Liver (tissue), 8 donors: ENCODE measurements at regions not wholly inside any gene's neighbourhood (a gene's known extent, or its start where the extent isn't known, plus 50 kb on each side); places are given as distances from the start of the nearest gene placed in this dataset.

Experiments
- DNase-seq: peaks from one replicate; pipeline ENCODE4 v3.0.0-alpha.2; 2017; ENCODE audit warnings: low spot score
- H3K27ac ChIP-seq, 2 donors: one replicate each; pipeline ENCODE4 v1.7.0; 2013; ENCODE audit warnings: inconsistent platforms in 2 of 2, low read length in 2 of 2, control low read depth in 1 of 2, low read depth in 1 of 2, mild to moderate bottlenecking in 1 of 2
- H3K27me3 ChIP-seq, 4 donors: one replicate each; pipeline versions ENCODE4 v1.6.1 to v1.7.0; 2013; ENCODE audit warnings: low read length in 3 of 4, inconsistent platforms in 1 of 4, mild to moderate bottlenecking in 1 of 4, moderate library complexity in 1 of 4; ENCODE audit not compliant: control insufficient read depth in 4 of 4, insufficient read depth in 4 of 4
- H3K36me3 ChIP-seq, 4 donors: one replicate each; pipeline versions ENCODE4 v1.6.1 to v1.7.0; 2013; ENCODE audit warnings: low read length in 3 of 4, mild to moderate bottlenecking in 3 of 4, low read depth in 1 of 4, moderate library complexity in 1 of 4; ENCODE audit not compliant: control insufficient read depth in 4 of 4, insufficient read depth in 3 of 4
- H3K4me1 ChIP-seq, 4 donors: one replicate each; pipeline versions ENCODE4 v1.6.1 to v1.7.0; 2013; ENCODE audit warnings: low read length in 3 of 4, mild to moderate bottlenecking in 3 of 4, moderate library complexity in 1 of 4; ENCODE audit not compliant: control insufficient read depth in 4 of 4, insufficient read depth in 4 of 4
- H3K4me3 ChIP-seq, 3 donors: one replicate each; pipeline versions ENCODE4 v1.6.1 to v1.7.0; 2013; ENCODE audit warnings: low read length in 3 of 3, control low read depth in 1 of 3, low read depth in 1 of 3, mild to moderate bottlenecking in 1 of 3
- H3K9ac ChIP-seq, 2 donors: one replicate each; pipeline ENCODE4 v1.7.0; 2013; ENCODE audit warnings: low read length in 2 of 2, mild to moderate bottlenecking in 2 of 2, moderate library complexity in 2 of 2, control low read depth in 1 of 2, low read depth in 1 of 2
- H3K9me3 ChIP-seq, 4 donors: one replicate each; pipeline versions ENCODE4 v1.6.1 to v1.7.0; 2013; ENCODE audit warnings: low read length in 3 of 4; ENCODE audit not compliant: control insufficient read depth in 4 of 4
- EGR1 ChIP-seq, 2 donors: IDR thresholded peaks; 2 replicates each; pipeline ENCODE4 v1.6.1; 2016 to 2018; ENCODE audit warnings: antibody characterized with exemption in 2 of 2, low read depth in 2 of 2
- FOXA1 ChIP-seq: IDR thresholded peaks from 2 replicates; pipeline ENCODE4 v1.6.1; 2016; ENCODE audit warnings: antibody characterized with exemption
- FOXA2 ChIP-seq: IDR thresholded peaks from 2 replicates; pipeline ENCODE4 v1.6.1; 2016; ENCODE audit warnings: antibody characterized with exemption
- GABPA ChIP-seq, 2 donors: IDR thresholded peaks in 1 of 2; conservative IDR thresholded peaks in 1 of 2; 2 replicates each; pipeline ENCODE4 v1.6.1; 2016; ENCODE audit warnings: antibody characterized with exemption in 2 of 2, mild to moderate bottlenecking in 1 of 2, moderate library complexity in 1 of 2
- HNF4A ChIP-seq, 2 donors: conservative IDR thresholded peaks; 2 replicates each; pipeline ENCODE4 v1.6.1; 2016; ENCODE audit warnings: antibody characterized with exemption in 2 of 2, mild to moderate bottlenecking in 2 of 2
- HNF4G ChIP-seq: IDR thresholded peaks from 2 replicates; pipeline ENCODE4 v1.6.1; 2016; ENCODE audit warnings: antibody characterized with exemption
- JUND ChIP-seq, 2 donors: IDR thresholded peaks; 2 replicates each; pipeline ENCODE4 v1.6.1; 2016; ENCODE audit warnings: antibody characterized with exemption in 2 of 2
- NR2F2 ChIP-seq: IDR thresholded peaks from 2 replicates; pipeline ENCODE4 v1.6.1; 2016; ENCODE audit warnings: antibody characterized with exemption
- RAD21 ChIP-seq, 2 donors: IDR thresholded peaks; 2 replicates each; pipeline ENCODE4 v1.6.1; 2016; ENCODE audit warnings: antibody characterized with exemption in 2 of 2, mild to moderate bottlenecking in 2 of 2
- RXRA ChIP-seq, 2 donors: IDR thresholded peaks; 2 replicates each; pipeline ENCODE4 v1.6.1; 2017 to 2018; ENCODE audit warnings: antibody characterized with exemption in 2 of 2, mild to moderate bottlenecking in 1 of 2
- SP1 ChIP-seq: IDR thresholded peaks from 2 replicates; pipeline ENCODE4 v1.6.1; 2018; ENCODE audit warnings: antibody characterized with exemption, mild to moderate bottlenecking
- TAF1 ChIP-seq: conservative IDR thresholded peaks from 2 replicates; pipeline ENCODE4 v1.6.1; 2016; ENCODE audit warnings: antibody characterized with exemption, mild to moderate bottlenecking
- YY1 ChIP-seq: IDR thresholded peaks from 2 replicates; pipeline ENCODE4 v1.6.1; 2016; ENCODE audit warnings: antibody characterized with exemption, mild to moderate bottlenecking
- WGBS: extraction: QIAGEN DNeasy Blood & Tissue Kit; methylation state at CpG from one replicate; pipeline ENCODE4 v1.1.7; 2013; 5-methylcytosine and 5-hydroxymethylcytosine counted together
- TF ChIP-seq, protein P1 (sequence below): IDR thresholded peaks from 2 replicates; pipeline ENCODE4 v1.6.1; 2016; ENCODE audit warnings: antibody characterized with exemption
- TF ChIP-seq, protein P2 (sequence below): IDR thresholded peaks from 2 replicates; pipeline ENCODE4 v1.6.1; 2016; ENCODE audit warnings: antibody characterized with exemption
- TF ChIP-seq, protein P3 (sequence below): IDR thresholded peaks from 2 replicates; pipeline ENCODE4 v1.6.1; 2016; ENCODE audit warnings: antibody characterized with exemption
- TF ChIP-seq, protein P4 (sequence below): IDR thresholded peaks from 2 replicates; pipeline ENCODE4 v1.6.1; 2016; ENCODE audit warnings: antibody characterized with exemption, mild to moderate bottlenecking
- TF ChIP-seq, protein P5 (sequence below): fragments of 150-350 bp; IDR thresholded peaks from 2 replicates; pipeline ENCODE4 v1.5.1; 2017; ENCODE audit warnings: improper control_type of control experiment, low read depth, low read length; ENCODE audit not compliant: missing input control
- donor health status: healthy.
- donor health status: healthy.
- donor health status: healthy.
- donor health status: healthy.
- donor health status: healthy.

DNA sequence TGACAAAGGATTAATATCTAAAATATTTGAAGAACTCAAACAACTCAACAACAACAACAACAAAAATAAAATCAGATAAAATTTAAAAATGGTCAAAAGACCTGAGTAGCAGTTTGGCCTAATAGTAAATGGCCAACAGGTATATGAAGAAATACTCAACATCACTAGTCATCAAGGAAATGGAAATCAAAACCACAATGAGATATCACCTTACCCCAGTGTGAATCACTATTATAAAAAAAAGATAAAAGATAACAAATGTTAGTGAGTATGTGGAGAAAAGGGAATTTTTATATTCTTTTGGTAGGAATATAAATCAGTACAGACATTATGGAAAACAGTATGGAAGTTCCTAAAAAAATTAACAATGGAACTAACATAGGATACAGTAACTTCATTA is 247.9 kb upstream of the TRPC7 start:
- no peaks in the 10 kb centered on the region for H3K4me1 ChIP-seq
- H3K9ac ChIP-seq, result no peak overlapping the region
- H3K36me3 ChIP-seq, result no peaks in the 10 kb centered on the region
- no peak for DNase-seq
- TF ChIP-seq EGR1 (IDR thresholded peaks at IDR 0.05; ENCODE audit: low read depth in 2 of 2) (no peak), FOXA2 (no peak), HNF4A (conservative IDR thresholded peaks at IDR 0.05) (no peak), JUND (IDR thresholded peaks at IDR 0.05) (no peak), RXRA (IDR thresholded peaks at IDR 0.05) (no peak), NR2F2 (no peak), FOXA1 (no peak)
- TF ChIP-seq, protein P1, sequence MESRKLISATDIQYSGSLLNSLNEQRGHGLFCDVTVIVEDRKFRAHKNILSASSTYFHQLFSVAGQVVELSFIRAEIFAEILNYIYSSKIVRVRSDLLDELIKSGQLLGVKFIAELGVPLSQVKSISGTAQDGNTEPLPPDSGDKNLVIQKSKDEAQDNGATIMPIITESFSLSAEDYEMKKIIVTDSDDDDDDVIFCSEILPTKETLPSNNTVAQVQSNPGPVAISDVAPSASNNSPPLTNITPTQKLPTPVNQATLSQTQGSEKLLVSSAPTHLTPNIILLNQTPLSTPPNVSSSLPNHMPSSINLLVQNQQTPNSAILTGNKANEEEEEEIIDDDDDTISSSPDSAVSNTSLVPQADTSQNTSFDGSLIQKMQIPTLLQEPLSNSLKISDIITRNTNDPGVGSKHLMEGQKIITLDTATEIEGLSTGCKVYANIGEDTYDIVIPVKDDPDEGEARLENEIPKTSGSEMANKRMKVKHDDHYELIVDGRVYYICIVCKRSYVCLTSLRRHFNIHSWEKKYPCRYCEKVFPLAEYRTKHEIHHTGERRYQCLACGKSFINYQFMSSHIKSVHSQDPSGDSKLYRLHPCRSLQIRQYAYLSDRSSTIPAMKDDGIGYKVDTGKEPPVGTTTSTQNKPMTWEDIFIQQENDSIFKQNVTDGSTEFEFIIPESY, result no peak
- no peak overlapping the region for H3K4me3 ChIP-seq
- H3K27me3 ChIP-seq, result peaks cover 0 to 3% (median 0%) of the 10 kb centered on the region in 4 donors
- no peak overlapping the region for H3K27ac ChIP-seq
- peaks cover 0 to 2% (median 0%) of the 10 kb centered on the region in 4 donors for H3K9me3 ChIP-seq

DNA sequence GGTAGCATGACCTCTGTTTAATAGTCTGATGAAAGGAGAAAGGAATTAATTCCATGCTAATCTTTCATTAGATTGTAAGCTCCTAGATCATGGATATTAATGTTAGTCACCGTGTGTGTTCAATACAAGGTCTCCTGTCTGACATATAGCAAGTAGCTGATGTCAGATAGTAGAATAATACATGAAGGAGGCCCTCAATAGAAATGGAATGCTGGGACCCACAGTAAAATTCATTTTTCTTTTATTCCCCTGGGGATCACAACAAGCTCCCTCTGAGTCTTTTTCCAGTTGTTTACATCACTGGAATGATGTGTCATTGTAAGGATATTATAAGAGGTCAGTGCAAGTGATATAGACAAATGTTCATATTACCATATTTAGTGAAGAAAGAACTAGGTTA is 240.3 kb upstream of the TRPC7 start:
- TF ChIP-seq GABPA (IDR thresholded peaks at IDR 0.05 in 1 of 2, conservative IDR thresholded peaks at IDR 0.05 in 1 of 2) (no peak), EGR1 (IDR thresholded peaks at IDR 0.05; ENCODE audit: low read depth in 2 of 2) (no peak), FOXA1 (no peak), YY1 (no peak), FOXA2 (no peak), JUND (IDR thresholded peaks at IDR 0.05) (no peak), HNF4G (no peak), NR2F2 (no peak), RAD21 (IDR thresholded peaks at IDR 0.05) (no peak), TAF1 (no peak)
- TF ChIP-seq, protein P1, result no peak
- TF ChIP-seq, protein P2, sequence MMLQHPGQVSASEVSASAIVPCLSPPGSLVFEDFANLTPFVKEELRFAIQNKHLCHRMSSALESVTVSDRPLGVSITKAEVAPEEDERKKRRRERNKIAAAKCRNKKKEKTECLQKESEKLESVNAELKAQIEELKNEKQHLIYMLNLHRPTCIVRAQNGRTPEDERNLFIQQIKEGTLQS, result no peak
- TF ChIP-seq, protein P3, sequence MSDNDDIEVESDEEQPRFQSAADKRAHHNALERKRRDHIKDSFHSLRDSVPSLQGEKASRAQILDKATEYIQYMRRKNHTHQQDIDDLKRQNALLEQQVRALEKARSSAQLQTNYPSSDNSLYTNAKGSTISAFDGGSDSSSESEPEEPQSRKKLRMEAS, result no peak
- Histone ChIP-seq H3K9ac (no peak overlapping the region), H3K36me3 (no peaks in the 10 kb centered on the region), H3K27ac (no peak overlapping the region), H3K4me1 (no peaks in the 10 kb centered on the region), H3K9me3 (peaks cover 0 to 12% (median 6%) of the 10 kb centered on the region in 4 donors), H3K4me3 (no peak overlapping the region), H3K27me3 (peaks cover 0 to 3% (median 0%) of the 10 kb centered on the region in 4 donors)
- WGBS, result 71% methylated on average over 1 of the region's 1 CpG
- DNase-seq, result no peak

DNA sequence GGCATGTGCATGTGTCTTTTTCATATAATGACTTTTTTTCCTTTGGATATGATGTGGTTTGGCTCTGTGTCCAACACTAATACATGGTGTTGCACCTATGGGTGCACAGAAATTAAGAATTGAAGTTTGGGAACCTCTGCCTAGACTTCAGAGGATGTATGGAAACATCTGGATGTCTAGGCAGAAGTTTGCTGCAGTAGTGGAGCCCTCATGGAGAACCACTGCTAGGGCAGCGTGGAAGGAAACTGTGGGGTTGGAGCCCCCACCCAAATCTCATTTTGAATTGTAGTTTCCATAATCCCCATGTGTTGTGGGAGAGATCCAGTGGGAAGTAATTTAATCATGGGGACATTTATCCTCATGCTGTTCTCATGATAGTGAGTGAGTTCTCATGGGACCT is 235.0 kb upstream of the TRPC7 start:
- DNase-seq, result no peak
- Histone ChIP-seq H3K4me3 (no peak overlapping the region), H3K9ac (no peak overlapping the region), H3K27ac (no peak overlapping the region), H3K27me3 (peaks cover 0 to 7% (median 0%) of the 10 kb centered on the region in 4 donors), H3K4me1 (no peaks in the 10 kb centered on the region), H3K36me3 (no peaks in the 10 kb centered on the region), H3K9me3 (peaks cover 2 to 19% (median 8%) of the 10 kb centered on the region in 4 donors)
- 91% methylated on average over 1 of the region's 1 CpG for WGBS
- TF ChIP-seq YY1 (no peak), HNF4A (conservative IDR thresholded peaks at IDR 0.05) (no peak), RXRA (IDR thresholded peaks at IDR 0.05) (no peak), HNF4G (no peak), JUND (IDR thresholded peaks at IDR 0.05) (no peak), EGR1 (IDR thresholded peaks at IDR 0.05; ENCODE audit: low read depth in 2 of 2) (no peak), SP1 (no peak), FOXA2 (no peak)
- TF ChIP-seq, protein P4, sequence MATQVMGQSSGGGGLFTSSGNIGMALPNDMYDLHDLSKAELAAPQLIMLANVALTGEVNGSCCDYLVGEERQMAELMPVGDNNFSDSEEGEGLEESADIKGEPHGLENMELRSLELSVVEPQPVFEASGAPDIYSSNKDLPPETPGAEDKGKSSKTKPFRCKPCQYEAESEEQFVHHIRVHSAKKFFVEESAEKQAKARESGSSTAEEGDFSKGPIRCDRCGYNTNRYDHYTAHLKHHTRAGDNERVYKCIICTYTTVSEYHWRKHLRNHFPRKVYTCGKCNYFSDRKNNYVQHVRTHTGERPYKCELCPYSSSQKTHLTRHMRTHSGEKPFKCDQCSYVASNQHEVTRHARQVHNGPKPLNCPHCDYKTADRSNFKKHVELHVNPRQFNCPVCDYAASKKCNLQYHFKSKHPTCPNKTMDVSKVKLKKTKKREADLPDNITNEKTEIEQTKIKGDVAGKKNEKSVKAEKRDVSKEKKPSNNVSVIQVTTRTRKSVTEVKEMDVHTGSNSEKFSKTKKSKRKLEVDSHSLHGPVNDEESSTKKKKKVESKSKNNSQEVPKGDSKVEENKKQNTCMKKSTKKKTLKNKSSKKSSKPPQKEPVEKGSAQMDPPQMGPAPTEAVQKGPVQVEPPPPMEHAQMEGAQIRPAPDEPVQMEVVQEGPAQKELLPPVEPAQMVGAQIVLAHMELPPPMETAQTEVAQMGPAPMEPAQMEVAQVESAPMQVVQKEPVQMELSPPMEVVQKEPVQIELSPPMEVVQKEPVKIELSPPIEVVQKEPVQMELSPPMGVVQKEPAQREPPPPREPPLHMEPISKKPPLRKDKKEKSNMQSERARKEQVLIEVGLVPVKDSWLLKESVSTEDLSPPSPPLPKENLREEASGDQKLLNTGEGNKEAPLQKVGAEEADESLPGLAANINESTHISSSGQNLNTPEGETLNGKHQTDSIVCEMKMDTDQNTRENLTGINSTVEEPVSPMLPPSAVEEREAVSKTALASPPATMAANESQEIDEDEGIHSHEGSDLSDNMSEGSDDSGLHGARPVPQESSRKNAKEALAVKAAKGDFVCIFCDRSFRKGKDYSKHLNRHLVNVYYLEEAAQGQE, result no peak
- TF ChIP-seq, protein P5, sequence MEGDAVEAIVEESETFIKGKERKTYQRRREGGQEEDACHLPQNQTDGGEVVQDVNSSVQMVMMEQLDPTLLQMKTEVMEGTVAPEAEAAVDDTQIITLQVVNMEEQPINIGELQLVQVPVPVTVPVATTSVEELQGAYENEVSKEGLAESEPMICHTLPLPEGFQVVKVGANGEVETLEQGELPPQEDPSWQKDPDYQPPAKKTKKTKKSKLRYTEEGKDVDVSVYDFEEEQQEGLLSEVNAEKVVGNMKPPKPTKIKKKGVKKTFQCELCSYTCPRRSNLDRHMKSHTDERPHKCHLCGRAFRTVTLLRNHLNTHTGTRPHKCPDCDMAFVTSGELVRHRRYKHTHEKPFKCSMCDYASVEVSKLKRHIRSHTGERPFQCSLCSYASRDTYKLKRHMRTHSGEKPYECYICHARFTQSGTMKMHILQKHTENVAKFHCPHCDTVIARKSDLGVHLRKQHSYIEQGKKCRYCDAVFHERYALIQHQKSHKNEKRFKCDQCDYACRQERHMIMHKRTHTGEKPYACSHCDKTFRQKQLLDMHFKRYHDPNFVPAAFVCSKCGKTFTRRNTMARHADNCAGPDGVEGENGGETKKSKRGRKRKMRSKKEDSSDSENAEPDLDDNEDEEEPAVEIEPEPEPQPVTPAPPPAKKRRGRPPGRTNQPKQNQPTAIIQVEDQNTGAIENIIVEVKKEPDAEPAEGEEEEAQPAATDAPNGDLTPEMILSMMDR, result no peak
